Right renal cortex interstitium (tissue), 3 donors: ENCODE measurements at regions not wholly inside any gene's neighbourhood (a gene's known extent, or its start where the extent isn't known, plus 50 kb on each side); places are given as distances from the start of the nearest gene placed in this dataset.
"Not testable (repeated sequence)": the region's sequence is repeated elsewhere in the genome, so short reads cannot be mapped to it uniquely, and the experiment has no call there.

Source experiments
- DNase-seq, 3 donors: peaks; one replicate each; pipeline ENCODE4 v3.0.0-alpha.2; 2013; ENCODE audit warnings: low read depth in 3 of 3, low spot score in 2 of 3

GRCh38 chr5:36462295-36463021 lies 143.9 kb upstream of the SLC1A3 start:
- DNase-seq: no peak

GRCh38 chr5:36475942-36476341 lies 130.5 kb upstream of the SLC1A3 start:
- not testable (repeated sequence) for DNase-seq

DNA sequence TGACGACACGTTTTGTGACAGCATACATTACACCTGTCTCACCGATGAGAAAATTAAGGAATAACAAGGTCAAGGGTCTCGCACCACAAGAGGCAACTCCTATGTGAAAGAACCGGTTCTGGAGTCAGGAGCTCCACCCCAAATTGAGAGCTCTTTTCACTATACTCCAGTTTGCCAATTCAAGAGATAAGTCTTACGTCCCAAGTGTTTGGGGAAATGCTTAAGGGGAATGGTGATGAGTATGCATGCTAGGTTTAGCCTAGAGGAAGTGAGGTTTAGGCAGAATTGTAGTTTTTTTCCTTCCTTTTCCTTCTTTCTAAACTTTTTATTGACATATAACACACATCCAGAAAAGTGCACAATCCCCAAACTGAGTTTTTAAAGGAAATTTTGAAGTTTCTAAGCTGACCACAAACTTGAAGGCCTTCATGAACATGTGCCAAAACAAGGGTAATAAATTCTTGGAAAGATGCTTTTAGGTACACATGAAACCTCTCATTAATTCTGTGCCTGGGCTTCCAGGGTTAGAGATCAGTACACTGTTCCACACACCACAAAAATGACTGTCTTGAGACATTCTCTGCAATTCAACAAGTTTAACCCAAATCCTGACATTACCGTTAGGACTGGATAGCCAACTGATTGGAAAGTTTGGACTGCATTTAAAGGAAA lies 127.6 kb upstream of the SLC1A3 start:
- no peak for DNase-seq

- no peak for DNase-seq
These were observed 124.8 kb upstream of the SLC1A3 start for GRCh38 chr5:36481454-36482120.

DNA sequence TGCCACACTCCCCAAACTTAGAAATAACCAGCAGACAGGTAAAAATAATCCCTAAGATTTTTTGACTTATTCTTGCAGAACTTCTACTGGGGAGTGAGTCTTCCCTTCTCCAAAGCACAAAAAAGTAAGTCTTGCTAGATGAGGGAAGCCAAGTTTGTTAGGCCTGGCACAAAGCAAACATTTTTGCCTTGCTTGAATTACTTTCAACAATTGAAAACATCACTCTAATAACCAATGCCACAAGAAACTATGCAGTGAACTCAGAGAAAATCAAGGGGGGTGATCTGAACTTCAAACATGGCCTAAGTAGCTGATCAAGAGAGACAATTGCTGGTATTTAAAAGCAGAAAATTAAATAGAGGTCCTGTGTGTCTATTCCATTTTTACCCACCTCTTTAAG lies 123.6 kb upstream of the SLC1A3 start:
- DNase-seq: no peak

DNA sequence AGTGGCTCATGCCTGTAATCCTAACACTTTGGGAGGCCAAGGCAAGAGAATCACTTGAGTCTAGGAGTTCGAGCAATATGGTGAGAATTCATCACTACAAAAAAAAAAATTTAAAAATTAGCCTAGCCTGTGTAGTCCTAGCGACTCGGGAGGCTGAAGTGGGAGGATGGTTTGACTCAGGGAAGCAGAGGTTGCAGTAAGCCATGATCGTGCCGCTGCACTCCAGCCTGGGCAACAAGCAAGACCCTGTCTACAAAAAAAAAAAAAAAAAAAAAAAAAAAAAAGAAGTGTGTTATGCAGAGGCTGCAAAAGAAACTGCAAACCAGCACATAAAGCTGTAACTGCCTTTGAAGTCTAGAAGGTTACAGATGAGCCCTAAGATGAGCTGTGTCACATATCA lies 116.9 kb upstream of the SLC1A3 start:
- no peak for DNase-seq

DNA sequence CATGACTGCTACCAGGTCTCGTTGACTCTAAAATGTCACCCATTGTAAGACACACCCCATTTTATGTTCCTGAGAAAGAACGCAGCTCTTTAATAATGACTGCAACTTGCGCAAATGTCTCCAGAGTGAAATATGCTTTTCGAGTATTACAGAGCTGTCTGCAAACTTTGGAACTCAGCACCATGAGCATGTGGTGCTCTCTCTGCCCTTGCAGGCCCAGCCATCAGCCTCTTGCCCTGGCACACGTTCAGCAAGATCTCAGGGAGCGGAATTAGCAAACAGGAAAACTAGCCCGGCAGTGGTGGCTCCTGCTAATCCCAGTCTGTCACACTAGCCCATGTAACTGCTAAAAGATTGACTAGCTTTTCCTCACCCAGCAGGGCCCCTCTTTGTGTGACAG lies 114.5 kb upstream of the SLC1A3 start:
- no peak for DNase-seq

DNA sequence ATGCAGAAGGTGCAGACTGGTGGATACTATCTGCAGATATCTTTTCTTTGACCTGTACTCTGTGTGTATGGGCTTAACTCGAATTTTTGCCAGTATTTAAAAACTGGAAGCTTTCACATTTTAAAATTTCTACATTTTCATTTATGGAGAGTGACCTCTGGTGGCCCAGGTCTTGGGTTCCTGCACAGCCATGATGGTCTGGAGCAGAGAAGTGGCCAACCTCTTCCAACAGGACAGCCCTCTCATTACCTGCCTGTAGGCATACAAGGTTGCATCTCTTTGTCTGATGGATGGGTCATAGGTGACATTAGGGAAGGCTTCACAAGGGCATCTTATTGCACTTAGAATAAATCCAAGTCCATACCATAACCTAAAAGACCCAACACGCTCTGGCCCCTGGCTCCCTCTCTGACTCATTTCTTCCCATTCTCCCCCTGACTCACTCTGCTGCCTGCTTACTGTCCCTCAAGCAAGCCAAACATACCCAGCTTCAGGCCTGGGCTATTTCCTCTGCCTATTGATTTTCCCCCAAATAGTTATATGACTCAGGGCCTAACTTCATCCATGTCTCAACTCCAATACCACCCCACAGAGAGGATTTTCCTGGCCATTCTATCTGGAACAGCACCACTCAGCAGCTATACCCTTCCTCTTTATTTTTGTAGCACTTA lies 113.3 kb upstream of the SLC1A3 start:
- no peak for DNase-seq

- no peak for DNase-seq
These were observed 112.4 kb upstream of the SLC1A3 start for GRCh38 chr5:36494028-36494427.

DNA sequence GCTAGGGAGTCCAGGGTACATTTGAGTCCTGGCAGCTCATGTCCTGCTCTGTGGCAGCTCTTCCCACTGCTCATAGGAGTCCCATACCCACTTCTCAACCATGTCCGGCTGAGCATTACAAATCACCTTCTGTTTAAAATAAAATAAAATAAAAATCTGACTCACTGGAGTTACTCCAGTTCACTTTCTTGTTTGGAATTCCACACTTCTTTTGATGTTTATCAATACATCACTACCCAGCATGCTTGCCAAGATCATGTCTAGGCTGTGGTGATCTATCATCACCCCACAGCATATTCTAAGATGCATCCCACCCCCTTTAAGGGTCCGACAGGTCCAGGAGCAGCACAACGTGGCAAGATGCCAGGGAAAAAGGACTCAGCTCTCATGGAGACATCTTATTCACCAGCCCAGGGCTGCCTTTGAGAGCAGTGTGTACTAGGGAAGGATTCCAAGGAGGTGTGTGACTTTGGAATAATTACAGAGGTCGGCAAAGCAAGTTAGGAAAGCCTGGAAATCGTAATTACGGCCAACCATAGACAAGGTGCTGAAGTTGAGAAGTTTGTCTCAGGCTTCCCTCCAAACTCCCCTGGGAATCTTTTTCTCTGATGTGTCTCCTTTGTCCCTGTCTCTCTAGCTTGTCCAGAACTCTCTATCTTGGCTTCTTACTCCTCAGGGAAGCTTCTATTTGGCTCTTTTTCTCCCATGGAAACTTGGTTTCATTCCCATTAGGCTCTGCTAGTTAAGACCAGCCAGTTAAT lies 111.4 kb upstream of the SLC1A3 start:
- DNase-seq: no peak

GRCh38 chr5:36495611-36496010 lies 110.8 kb upstream of the SLC1A3 start:
- DNase-seq: no peak

DNA sequence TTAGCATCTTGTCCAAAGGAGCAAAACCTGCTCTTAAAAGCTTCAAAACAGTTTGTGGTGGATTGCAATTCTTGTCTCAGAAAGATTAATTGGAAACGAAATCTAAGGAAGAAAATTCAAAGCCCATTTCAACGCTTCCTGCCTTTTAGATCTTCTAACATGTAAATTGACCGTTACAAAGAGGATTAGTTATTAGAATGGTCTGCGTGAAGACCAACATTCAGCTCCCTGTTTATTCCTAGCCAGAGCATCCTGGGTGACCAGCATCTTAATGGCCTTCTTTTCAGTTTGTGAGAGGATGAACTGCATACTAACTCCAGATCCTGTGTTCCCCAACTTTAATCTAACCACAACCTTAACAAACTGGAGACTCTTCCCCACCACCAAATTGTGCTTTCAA lies 109.9 kb upstream of the SLC1A3 start:
- no peak for DNase-seq

DNA sequence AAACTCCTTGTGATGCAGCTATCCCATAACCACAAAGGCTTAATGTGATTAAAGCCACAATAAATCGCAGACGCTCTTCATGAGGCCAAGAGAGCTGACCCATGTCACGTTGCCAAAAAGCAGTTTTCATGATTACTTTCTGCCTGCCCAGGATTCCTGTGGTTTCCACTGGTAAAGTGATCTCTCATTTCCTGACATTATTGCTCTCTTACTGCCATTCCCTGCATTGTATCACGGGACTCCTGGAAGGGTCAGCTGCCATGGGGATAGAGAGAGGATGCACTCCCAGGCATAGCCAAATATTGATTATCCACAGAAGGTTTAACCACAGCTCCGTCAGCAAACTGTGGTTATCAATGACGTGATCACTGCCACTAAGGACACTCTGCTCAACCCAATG lies 103.8 kb upstream of the SLC1A3 start:
- peak in 1 of 3 donors; percentile 29 for DNase-seq

GRCh38 chr5:36505021-36505420 lies 101.4 kb upstream of the SLC1A3 start:
- no peak for DNase-seq

DNA sequence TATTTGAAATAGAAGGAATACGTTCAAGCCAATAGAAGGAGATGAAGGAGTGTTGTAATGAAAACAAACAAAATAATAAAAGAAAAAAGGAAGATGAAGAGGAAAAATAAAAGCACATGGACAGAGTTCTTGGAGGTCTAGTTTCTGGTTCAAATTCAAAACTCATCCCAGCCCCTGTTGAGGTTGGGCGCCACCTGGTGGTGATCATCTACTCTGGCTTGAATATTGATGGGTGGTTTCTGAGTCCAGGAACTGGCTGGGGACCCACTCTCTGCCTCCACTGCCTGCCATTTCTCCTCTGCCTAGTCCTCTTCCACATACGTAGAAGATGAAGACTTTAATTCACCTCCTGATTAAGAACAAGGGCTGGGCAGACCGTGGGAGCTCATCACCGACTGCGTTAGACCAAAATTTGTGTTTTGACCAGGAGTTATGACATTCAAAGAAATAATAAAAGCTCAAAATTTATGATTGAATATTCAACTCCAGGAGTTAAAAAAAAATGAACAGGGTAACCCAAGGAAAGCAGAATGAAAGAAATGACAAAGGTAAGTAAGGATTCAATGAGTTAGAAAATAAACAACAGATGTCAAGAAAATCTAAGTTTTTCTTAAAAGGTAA lies 99.0 kb upstream of the SLC1A3 start:
- DNase-seq: peak in 1 of 3 donors; percentile 15

DNA sequence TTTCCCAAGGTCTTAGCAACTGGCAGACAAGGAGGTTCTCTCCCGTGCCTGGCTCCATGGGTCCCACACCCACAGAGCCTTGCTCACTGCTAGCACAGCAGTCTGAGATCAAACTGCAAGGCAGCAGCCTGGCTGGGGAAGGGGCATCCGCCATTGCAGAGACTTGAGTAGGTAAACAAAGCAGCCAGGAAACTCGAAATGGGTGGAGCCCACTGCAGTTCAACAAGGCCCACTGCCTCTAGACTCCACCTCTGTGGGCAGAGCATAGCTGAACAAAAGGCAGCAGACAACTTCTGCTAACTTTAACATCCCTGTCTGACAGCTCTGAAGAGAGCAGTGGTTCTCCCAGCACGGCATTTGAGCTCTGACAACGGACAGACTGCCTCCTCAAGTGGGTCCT lies 98.1 kb upstream of the SLC1A3 start:
- not testable (repeated sequence) for DNase-seq

DNA sequence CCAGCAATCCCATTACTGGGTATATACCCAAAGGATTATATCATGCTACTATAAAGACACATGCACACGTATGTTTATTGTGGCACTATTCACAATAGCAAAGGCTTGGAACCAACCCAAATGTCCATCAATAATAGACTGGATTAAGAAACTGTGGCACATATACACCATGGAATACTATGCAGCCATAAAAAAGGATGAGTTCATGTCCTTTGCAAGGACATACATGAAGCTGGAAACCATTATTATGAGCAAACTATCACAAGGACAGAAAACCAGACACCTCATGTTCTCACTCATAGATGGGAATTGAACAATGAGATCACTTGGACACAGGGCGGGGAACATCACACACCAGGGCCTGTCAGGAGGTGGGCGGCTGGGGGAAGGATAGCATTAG lies 92.8 kb upstream of the SLC1A3 start:
- DNase-seq: not testable (repeated sequence)

DNA sequence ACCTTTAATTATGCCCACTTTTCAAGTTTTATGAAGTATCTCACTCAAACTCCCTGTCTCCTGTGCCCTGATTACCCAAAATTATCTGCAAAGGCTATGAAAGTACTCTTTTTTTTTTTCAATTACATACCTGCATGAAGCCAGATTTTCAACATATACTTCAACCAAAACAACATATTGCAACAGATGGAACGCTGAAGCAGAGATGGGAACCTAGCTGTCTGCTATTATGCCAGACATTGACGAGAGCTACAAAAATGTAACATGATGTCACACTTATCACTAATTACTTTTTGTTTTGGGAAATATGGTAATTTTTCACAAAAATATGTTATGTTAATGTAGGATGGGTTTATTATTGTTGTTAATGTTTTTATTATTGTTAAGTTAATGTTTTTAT lies 86.5 kb upstream of the SLC1A3 start:
- no peak for DNase-seq

- no peak for DNase-seq
These were observed 85.2 kb upstream of the SLC1A3 start for GRCh38 chr5:36521219-36521618.
